GM12872 (cell line): ENCODE measurements at regions not wholly inside any gene's neighbourhood (a gene's known extent, or its start where the extent isn't known, plus 50 kb on each side); places are given as distances from the start of the nearest gene placed in this dataset.

ENCODE experiments used
- TF ChIP-seq, protein P1 (sequence below): IDR thresholded peaks from 3 replicates; pipeline ENCODE4 v1.5.1; 2011; ENCODE audit warnings: low read depth, mild to moderate bottlenecking, low read length, moderate library complexity; ENCODE audit not compliant: insufficient read depth

DNA sequence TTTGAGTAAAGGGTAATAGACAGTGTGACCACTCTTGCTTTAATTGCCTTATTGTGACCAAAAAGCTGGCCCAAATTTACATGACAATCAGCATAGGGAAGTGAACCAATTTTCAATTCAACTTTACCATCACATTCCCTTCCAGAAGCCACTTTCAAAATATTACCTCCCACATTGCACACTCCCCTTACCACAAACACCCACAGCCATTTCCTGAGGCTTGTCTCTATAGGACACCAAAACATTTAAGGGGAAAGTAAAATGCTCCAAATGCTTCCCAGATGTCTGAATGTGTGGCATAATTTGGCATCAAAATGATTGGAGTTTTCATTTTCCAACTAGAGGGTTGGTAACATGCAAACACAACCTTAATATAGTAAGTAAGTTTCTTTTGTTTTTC, 616.1 kb downstream of the SLC4A3 start:
- TF ChIP-seq, protein P1, sequence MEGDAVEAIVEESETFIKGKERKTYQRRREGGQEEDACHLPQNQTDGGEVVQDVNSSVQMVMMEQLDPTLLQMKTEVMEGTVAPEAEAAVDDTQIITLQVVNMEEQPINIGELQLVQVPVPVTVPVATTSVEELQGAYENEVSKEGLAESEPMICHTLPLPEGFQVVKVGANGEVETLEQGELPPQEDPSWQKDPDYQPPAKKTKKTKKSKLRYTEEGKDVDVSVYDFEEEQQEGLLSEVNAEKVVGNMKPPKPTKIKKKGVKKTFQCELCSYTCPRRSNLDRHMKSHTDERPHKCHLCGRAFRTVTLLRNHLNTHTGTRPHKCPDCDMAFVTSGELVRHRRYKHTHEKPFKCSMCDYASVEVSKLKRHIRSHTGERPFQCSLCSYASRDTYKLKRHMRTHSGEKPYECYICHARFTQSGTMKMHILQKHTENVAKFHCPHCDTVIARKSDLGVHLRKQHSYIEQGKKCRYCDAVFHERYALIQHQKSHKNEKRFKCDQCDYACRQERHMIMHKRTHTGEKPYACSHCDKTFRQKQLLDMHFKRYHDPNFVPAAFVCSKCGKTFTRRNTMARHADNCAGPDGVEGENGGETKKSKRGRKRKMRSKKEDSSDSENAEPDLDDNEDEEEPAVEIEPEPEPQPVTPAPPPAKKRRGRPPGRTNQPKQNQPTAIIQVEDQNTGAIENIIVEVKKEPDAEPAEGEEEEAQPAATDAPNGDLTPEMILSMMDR, result no peak

DNA sequence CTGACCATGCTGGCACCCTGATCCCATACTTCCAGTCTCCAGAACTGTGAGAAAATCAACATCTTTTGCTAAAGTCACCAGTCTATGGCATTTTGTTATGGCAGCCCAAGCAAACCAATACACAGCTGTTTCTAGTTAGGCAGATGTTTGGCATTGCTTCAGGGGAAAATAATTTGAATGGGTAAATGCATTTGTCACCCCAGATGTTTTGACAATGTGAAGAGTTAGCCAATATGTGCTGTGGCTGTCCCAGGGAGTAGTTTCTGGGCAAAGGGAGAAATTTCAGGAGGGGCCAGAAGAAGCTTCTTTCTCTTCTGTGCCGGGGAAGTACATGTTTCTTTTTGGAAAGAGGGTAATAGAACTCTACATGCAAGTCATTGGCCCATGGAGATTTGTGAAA, 619.0 kb downstream of the SLC4A3 start:
- TF ChIP-seq, protein P1, result no peak

DNA sequence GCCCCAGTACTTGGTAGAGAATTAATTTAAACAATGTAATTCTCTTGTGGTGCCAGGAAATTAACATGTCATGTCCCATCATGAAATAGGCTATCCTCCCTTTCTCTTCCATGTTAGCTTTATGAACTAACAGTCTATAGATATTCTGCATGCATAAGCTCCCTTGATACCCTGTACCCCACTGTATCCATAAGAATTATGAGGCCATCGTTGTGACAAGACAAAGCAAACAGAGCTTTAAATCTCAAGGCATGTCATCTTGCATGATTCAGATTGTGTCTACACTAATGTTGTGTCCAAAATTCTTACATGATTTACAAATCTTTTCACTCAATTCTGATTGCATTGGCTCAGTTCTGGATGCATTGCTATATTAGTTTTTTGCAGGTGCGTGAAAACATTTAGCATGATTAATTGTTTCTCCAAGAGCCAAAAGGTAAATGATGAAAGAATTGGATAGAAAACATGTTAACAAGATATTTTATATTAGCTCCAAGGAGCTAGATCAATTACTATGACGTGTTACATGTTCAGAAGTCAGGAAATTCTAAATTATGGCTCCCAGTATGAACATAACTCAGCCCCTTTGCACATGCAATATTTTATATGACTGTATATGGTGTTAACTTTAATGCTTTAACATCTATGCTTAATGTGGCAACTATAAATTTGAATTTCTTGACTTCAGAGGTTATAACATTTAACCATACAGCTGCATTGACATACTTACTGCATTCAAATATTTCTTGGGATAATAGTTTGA, 620.3 kb downstream of the SLC4A3 start:
- TF ChIP-seq, protein P1, result no peak

DNA sequence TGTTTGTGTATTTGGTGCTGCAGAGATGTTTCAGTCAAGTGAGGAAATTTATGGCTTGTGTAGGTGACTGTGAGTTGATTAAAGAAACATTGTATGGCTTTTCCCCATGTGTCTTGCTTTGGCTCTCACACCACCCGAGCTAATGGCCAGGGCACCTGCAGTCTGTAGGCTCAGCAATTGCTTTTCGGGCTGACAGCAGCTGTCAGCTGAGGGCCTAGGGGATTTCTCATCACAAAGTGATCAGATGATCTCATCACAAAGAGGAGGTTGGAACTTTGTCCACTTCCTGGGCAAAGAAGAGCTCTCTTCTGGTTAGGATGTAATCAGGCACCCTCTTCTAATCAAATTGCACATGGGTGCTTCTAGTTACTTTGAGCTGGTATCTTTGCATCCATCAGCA, 632.2 kb downstream of the SLC4A3 start:
- TF ChIP-seq, protein P1, result no peak

DNA sequence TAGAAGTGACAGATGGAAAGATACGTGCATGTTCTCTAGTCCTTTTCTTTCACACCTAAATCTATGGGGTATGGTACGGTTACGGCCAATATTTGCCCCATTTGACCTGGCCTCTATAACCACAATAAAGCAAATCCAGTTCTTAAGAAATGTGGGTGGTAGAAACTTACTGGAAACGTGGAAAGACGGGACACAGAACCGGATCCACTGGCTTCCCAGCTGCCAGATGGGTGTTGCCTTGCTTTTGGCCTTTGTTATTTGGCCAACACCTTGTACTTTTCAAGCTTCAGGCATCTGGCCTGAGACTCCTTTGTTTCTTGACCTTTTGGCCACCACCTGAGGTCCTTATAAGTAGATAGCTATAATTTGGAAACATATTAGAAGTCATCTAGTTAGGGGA, 635.9 kb downstream of the SLC4A3 start:
- TF ChIP-seq, protein P1, result no peak

DNA sequence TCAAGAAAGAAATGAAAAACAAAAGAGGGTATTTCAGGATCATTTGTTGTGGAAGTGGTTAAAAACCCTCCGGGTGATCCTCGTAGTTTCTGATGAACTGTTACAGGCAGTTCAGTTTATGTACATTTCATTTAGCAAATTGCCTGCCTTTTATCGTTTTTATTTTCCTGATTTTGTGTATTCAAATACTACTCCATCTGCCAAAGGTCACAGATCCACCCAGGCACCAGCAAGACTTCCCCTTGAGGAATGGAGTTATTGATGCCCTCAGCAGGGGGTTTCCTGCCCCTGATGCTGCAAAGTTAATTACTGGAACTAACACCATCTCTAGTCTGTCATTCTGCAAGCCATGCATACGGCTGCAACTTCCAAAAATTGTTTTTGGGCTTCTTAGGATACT, 641.9 kb downstream of the SLC4A3 start:
- TF ChIP-seq, protein P1, result no peak

DNA sequence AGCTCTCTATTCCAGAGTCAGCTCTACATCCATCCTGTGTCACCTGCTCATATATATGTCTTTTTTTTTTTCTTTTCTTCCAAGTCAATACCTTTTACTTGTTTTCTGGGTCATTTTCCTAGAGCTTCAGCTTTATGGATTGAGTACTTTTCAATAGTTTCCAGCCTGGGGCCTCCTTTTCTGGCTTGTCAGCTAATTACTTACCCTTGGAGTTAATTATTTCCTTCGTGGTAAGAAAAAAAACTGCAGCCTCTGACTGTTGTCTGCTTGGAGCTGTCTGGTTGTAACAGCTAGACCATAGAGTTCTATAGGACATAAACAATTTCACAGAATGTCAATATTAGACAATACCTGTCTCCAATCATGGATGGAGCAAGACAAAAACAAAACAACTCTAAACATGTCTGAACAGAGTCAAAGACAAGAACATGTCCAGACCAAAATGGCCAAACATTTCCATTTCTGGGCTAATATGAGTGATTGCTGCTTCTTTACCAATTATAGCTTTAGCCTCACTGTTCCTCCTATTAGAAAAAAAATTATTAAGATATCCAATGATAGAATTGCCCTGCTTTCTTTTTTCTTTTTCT, 643.1 kb downstream of the SLC4A3 start:
- TF ChIP-seq, protein P1, result no peak
